IMR-90 (cell line): ENCODE measurements at regions not wholly inside any gene's neighbourhood (a gene's known extent, or its start where the extent isn't known, plus 50 kb on each side); places are given as distances from the start of the nearest gene placed in this dataset.

Experiments used
- ATAC-seq: fragments of 200-7000 bp; cut with Tn5 transposase; 2 replicates; pipeline ENCODE4 v1.9.1; 2020; ENCODE audit warnings: low read depth, mild to moderate bottlenecking, moderate library complexity
- BruUV-seq: library from RNA; stranded (reverse); fragments of 400-500 nt; replicated peaks from 2 replicates; lab custom pipeline; 2021; lab: Mats Ljungman, UMichigan
- CTCF ChIA-PET: fragments of 300-600 bp; formaldehyde crosslinking; extraction: SDS; loops from one replicate; lab custom pipeline; 2021; ENCODE audit warnings: antibody characterized with exemption; lab: Yijun Ruan, JAX
- POLR2A ChIA-PET: fragments of 300-600 bp; sonication (Branson Sonifier 250); formaldehyde crosslinking; loops from one replicate; lab custom pipeline; 2022; ENCODE audit warnings: antibody characterized with exemption; ENCODE audit not compliant: unreplicated experiment; lab: Charles Lee
- DNase-seq: peaks from one replicate; pipeline ENCODE4 v3.0.0; 2013
- H2AFZ ChIP-seq: replicated peaks from 2 replicates; pipeline ENCODE3; 2013; ENCODE audit warnings: low read length, mild to moderate bottlenecking; ENCODE audit not compliant: poor library complexity
- H2AK5ac ChIP-seq: 2 replicates; pipeline ENCODE4 v1.6.1; 2013; ENCODE audit warnings: low read depth, low read length, inconsistent platforms
- H2AK9ac ChIP-seq: replicated peaks from 2 replicates; pipeline ENCODE3; 2013; ENCODE audit warnings: mild to moderate bottlenecking, low read depth, low read length, moderate library complexity; ENCODE audit not compliant: poor library complexity
- H2BK120ac ChIP-seq: 2 replicates; pipeline ENCODE4 v1.6.1; 2013; ENCODE audit warnings: low read depth, low read length, inconsistent platforms
- H2BK15ac ChIP-seq: 3 replicates; pipeline ENCODE4 v1.6.1; 2013; ENCODE audit warnings: low read depth, low read length, inconsistent platforms
- H2BK20ac ChIP-seq: 2 replicates; pipeline ENCODE4 v1.6.1; 2013; ENCODE audit warnings: low read depth, mild to moderate bottlenecking, inconsistent platforms, low read length, moderate library complexity
- H2BK5ac ChIP-seq: 2 replicates; pipeline ENCODE4 v1.6.1; 2013; ENCODE audit warnings: mild to moderate bottlenecking, low read depth, low read length, inconsistent platforms; ENCODE audit not compliant: poor library complexity, severe bottlenecking
- H3K14ac ChIP-seq: replicated peaks from 2 replicates; pipeline ENCODE4 v1.6.1; 2013; ENCODE audit warnings: low read depth, low read length, inconsistent platforms
- H3K18ac ChIP-seq: 2 replicates; pipeline ENCODE4 v1.6.1; 2013; ENCODE audit warnings: low read depth, low read length, control low read depth
- H3K23ac ChIP-seq: 2 replicates; pipeline ENCODE4 v1.6.1; 2013; ENCODE audit warnings: low read depth, low read length, inconsistent platforms
- H3K27ac ChIP-seq: 2 replicates; pipeline ENCODE4 v1.5.1; 2013; ENCODE audit warnings: mild to moderate bottlenecking, control low read depth, low read length; ENCODE audit not compliant: insufficient read depth
- H3K27me3 ChIP-seq: 2 replicates; pipeline ENCODE4 v1.6.1; 2013; ENCODE audit warnings: low read length; ENCODE audit not compliant: control insufficient read depth, insufficient read depth
- H3K36me3 ChIP-seq: 2 replicates; pipeline ENCODE4 v1.6.1; 2013; ENCODE audit warnings: low read length, mixed read lengths; ENCODE audit not compliant: control insufficient read depth, insufficient read depth
- H3K4ac ChIP-seq: 2 replicates; pipeline ENCODE4 v1.6.1; 2013; ENCODE audit warnings: low read depth, low read length, inconsistent platforms
- H3K4me1 ChIP-seq: 2 replicates; pipeline ENCODE4 v1.6.1; 2013; ENCODE audit warnings: low read length, mixed read lengths; ENCODE audit not compliant: control insufficient read depth, insufficient read depth
- H3K4me2 ChIP-seq: 2 replicates; pipeline ENCODE4 v1.6.1; 2013; ENCODE audit warnings: low read depth, mild to moderate bottlenecking, control low read depth, low read length, moderate library complexity
- H3K4me3 ChIP-seq: 2 replicates; pipeline ENCODE4 v1.5.1; 2013; ENCODE audit warnings: low read depth, mild to moderate bottlenecking, control low read depth, low read length, moderate library complexity; ENCODE audit not compliant: insufficient read depth
- H3K56ac ChIP-seq: 2 replicates; pipeline ENCODE4 v1.6.1; 2013; ENCODE audit warnings: low read length, inconsistent platforms; ENCODE audit not compliant: insufficient read depth; ENCODE audit errors: extremely low read depth
- H3K79me1 ChIP-seq, 2 experiments: 2 replicates each; pipeline ENCODE4 v1.6.1; 2013; ENCODE audit warnings: low read length in 2 of 2, inconsistent platforms in 1 of 2, low read depth in 1 of 2
- H3K9ac ChIP-seq: 2 replicates; pipeline ENCODE4 v1.6.1; 2013; ENCODE audit warnings: low read depth, low read length, control low read depth
- H3K9me1 ChIP-seq: 2 replicates; pipeline ENCODE4 v1.6.1; 2013; ENCODE audit warnings: low read length, inconsistent platforms; ENCODE audit not compliant: insufficient read depth
- H3K9me3 ChIP-seq: 2 replicates; pipeline ENCODE4 v1.6.1; 2013; ENCODE audit warnings: low read length; ENCODE audit not compliant: control insufficient read depth, insufficient read depth
- H4K20me1 ChIP-seq: 2 replicates; pipeline ENCODE4 v1.6.1; 2013; ENCODE audit warnings: low read length, inconsistent platforms; ENCODE audit not compliant: insufficient read depth
- H4K5ac ChIP-seq: 2 replicates; pipeline ENCODE4 v1.6.1; 2013; ENCODE audit warnings: mild to moderate bottlenecking, low read depth, low read length, control low read depth
- H4K8ac ChIP-seq, 2 experiments: 2 replicates each; pipeline ENCODE4 v1.6.1; 2013; ENCODE audit warnings: low read depth in 2 of 2, low read length in 2 of 2, control low read depth in 1 of 2, inconsistent platforms in 1 of 2
- H4K91ac ChIP-seq: 2 replicates; pipeline ENCODE4 v1.6.1; 2013; ENCODE audit warnings: low read depth, low read length, inconsistent platforms; ENCODE audit not compliant: insufficient read depth
- BHLHE40 ChIP-seq: fragments of 150-350 bp; IDR thresholded peaks from 2 replicates; pipeline ENCODE4 v1.6.1; 2016; ENCODE audit warnings: mild to moderate bottlenecking, low read depth, low read length
- CEBPB ChIP-seq: IDR thresholded peaks from 2 replicates; pipeline ENCODE4 v1.6.1; 2012; ENCODE audit warnings: low read depth, low read length, improper control_type of control experiment
- ELK1 ChIP-seq: fragments of 150-350 bp; IDR thresholded peaks from 2 replicates; pipeline ENCODE4 v1.6.1; 2016; ENCODE audit warnings: low read depth, mild to moderate bottlenecking, low read length, moderate library complexity, borderline replicate concordance
- FOS ChIP-seq: fragments of 150-350 bp; IDR thresholded peaks from 2 replicates; pipeline ENCODE4 v1.6.1; 2016; ENCODE audit warnings: low read depth, low read length
- MAFK ChIP-seq: IDR thresholded peaks from 2 replicates; pipeline ENCODE4 v1.6.1; 2012; ENCODE audit warnings: low read depth, low read length, improper control_type of control experiment
- MAZ ChIP-seq: IDR thresholded peaks from 2 replicates; pipeline ENCODE4 v1.6.1; 2012; ENCODE audit warnings: low read depth, mild to moderate bottlenecking, low read length, improper control_type of control experiment, moderate library complexity, borderline replicate concordance
- MXI1 ChIP-seq: IDR thresholded peaks from 2 replicates; pipeline ENCODE4 v1.6.1; 2012; ENCODE audit warnings: low read depth, mild to moderate bottlenecking, low read length, moderate library complexity, borderline replicate concordance
- POLR2A ChIP-seq: IDR thresholded peaks from 2 replicates; pipeline ENCODE4 v1.6.1; 2012; ENCODE audit warnings: mild to moderate bottlenecking, low read depth, low read length
- RCOR1 ChIP-seq: IDR thresholded peaks from 2 replicates; pipeline ENCODE4 v1.6.1; 2012; ENCODE audit warnings: mild to moderate bottlenecking, low read length, improper control_type of control experiment; ENCODE audit not compliant: insufficient replicate concordance
- RFX5 ChIP-seq: IDR thresholded peaks from 2 replicates; pipeline ENCODE4 v1.8.0; 2012; ENCODE audit warnings: low read depth, mild to moderate bottlenecking, low read length, moderate library complexity
- SMC3 ChIP-seq: fragments of 150-350 bp; IDR thresholded peaks from 2 replicates; pipeline ENCODE4 v1.6.1; 2016; ENCODE audit warnings: low read depth, mild to moderate bottlenecking, antibody characterized with exemption, low read length, moderate library complexity
- WGBS, 2 experiments: methylation state at CpG; one replicate each; pipeline versions ENCODE4 v1.1.5 to v1.1.7; 2013; ENCODE audit warnings: missing lambda C conversion rate in 2 of 2; ENCODE audit not compliant: insufficient read length in 1 of 2; ENCODE audit errors: extremely low coverage in 2 of 2; 5-methylcytosine and 5-hydroxymethylcytosine counted together
- dilution Hi-C: fragments of 300-500 bp; cut with HindIII; formaldehyde crosslinking; loops from one replicate; pipeline ENCODE4 v1.14.3; 2018; ENCODE audit warnings: low sequenced_read_pairs; ENCODE audit not compliant: unreplicated experiment
- in situ Hi-C: fragments of 300-500 bp; cut with MboI; formaldehyde crosslinking; loops from 3 replicates; pipeline ENCODE4 v1.14.3; 2019; ENCODE audit warnings: low sequenced_read_pairs, inconsistent platforms, mixed read lengths
- intact Hi-C: fragments of 100-400 bp; cut with micrococcal nuclease; formaldehyde crosslinking; loops from 2 replicates; pipeline ENCODE4 v1.10.0; 2022
- TF ChIP-seq, protein P1 (sequence below): conservative IDR thresholded peaks from 2 replicates; pipeline ENCODE4 v1.5.1; 2012; ENCODE audit warnings: mild to moderate bottlenecking, low read depth, low read length, improper control_type of control experiment
- TF ChIP-seq, protein P2 (sequence below): fragments of 150-350 bp; IDR thresholded peaks from 2 replicates; pipeline ENCODE4 v1.6.1; 2017; ENCODE audit warnings: mild to moderate bottlenecking, antibody characterized with exemption, low read length, low read depth

- CTCF ChIA-PET: no interaction called here
- in situ Hi-C loops (no loop called here), intact Hi-C loops (no loop called here), dilution Hi-C loops (no loop called here)
- Histone ChIP-seq H2AK9ac (no peak overlapping the region), H3K18ac (peak overlapping the region; percentile 96), H3K36me3 (no peaks in the 10 kb centered on the region), H3K4me2 (peak overlapping the region; percentile 64; the same call in 1 of the 2 replicates), H3K9me3 (peaks cover 4% of the 10 kb centered on the region), H4K20me1 (no peaks in the 10 kb centered on the region), H2BK15ac (peak overlapping the region; percentile 12; the same call in 1 of the 3 replicates), H3K23ac (peak overlapping the region; percentile 6; the same call in 1 of the 2 replicates), H3K27me3 (no peaks in the 10 kb centered on the region), H3K56ac (no peak overlapping the region), H4K8ac (peak overlapping the region; percentile 32 to 39; a peak in 3 of 4 replicates), H3K9ac (no peak overlapping the region), H3K79me1 (0 out of 4 replicates have a peak, but pooled peaks cover 0 to 4% of the 10 kb centered on the region in 2 experiments), H2BK5ac (peak overlapping the region; percentile 96), H3K4me3 (no peak overlapping the region), H3K4me1 (peaks cover 21% of the 10 kb centered on the region), H3K9me1 (peaks cover 4% of the 10 kb centered on the region; the same call in 1 of the 2 replicates), H3K14ac (peak overlapping the region; percentile 39; the same call in 1 of the 2 replicates), H2AFZ (no peak overlapping the region), H3K27ac (peak overlapping the region; percentile 27; the same call in 1 of the 2 replicates), H2BK120ac (peak overlapping the region; percentile 71), H2AK5ac (no peak overlapping the region), H2BK20ac (peak overlapping the region; percentile 57; the same call in 1 of the 2 replicates), H4K91ac (0 out of 2 replicates have a peak overlapping the region, but pooled peaks have one; percentile 9), H3K4ac (peak overlapping the region; percentile 42; the same call in 1 of the 2 replicates), H4K5ac (peak overlapping the region; percentile 81; the same call in 1 of the 2 replicates)
- 80% methylated on average over 1 of the region's 2 CpGs; no CpG with 5 or more reads in 1 of the 2 experiments for WGBS, 2 experiments
- BruUV-seq: no TSS peak
- ATAC-seq (peak; percentile 47), DNase-seq (peak; percentile 56)
- no peak for TF ChIP-seq ELK1
- no peak for TF ChIP-seq RCOR1
- no peak for TF ChIP-seq CEBPB
- TF ChIP-seq, protein P1, sequence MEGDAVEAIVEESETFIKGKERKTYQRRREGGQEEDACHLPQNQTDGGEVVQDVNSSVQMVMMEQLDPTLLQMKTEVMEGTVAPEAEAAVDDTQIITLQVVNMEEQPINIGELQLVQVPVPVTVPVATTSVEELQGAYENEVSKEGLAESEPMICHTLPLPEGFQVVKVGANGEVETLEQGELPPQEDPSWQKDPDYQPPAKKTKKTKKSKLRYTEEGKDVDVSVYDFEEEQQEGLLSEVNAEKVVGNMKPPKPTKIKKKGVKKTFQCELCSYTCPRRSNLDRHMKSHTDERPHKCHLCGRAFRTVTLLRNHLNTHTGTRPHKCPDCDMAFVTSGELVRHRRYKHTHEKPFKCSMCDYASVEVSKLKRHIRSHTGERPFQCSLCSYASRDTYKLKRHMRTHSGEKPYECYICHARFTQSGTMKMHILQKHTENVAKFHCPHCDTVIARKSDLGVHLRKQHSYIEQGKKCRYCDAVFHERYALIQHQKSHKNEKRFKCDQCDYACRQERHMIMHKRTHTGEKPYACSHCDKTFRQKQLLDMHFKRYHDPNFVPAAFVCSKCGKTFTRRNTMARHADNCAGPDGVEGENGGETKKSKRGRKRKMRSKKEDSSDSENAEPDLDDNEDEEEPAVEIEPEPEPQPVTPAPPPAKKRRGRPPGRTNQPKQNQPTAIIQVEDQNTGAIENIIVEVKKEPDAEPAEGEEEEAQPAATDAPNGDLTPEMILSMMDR: no peak
- TF ChIP-seq BHLHE40: no peak
- TF ChIP-seq MAZ: no peak
- TF ChIP-seq MAFK: no peak
- TF ChIP-seq MXI1: no peak
- TF ChIP-seq FOS: no peak
- TF ChIP-seq SMC3: no peak
- TF ChIP-seq, protein P2, sequence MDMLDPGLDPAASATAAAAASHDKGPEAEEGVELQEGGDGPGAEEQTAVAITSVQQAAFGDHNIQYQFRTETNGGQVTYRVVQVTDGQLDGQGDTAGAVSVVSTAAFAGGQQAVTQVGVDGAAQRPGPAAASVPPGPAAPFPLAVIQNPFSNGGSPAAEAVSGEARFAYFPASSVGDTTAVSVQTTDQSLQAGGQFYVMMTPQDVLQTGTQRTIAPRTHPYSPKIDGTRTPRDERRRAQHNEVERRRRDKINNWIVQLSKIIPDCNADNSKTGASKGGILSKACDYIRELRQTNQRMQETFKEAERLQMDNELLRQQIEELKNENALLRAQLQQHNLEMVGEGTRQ: no peak
- TF ChIP-seq RFX5: no peak
- TF ChIP-seq POLR2A: no peak
- POLR2A ChIA-PET: no interaction called here
These were observed 282.7 kb upstream of the PRDM1 start for GRCh38 chr6:105803442-105803841.
